GM19351 (cell line): ENCODE measurements at regions not wholly inside any gene's neighbourhood (a gene's known extent, or its start where the extent isn't known, plus 50 kb on each side); places are given as distances from the start of the nearest gene placed in this dataset.

Source experiments
- ATAC-seq: cut with Tn5 transposase; IDR thresholded peaks from one replicate; pipeline ENCODE4 v1.9.1; 2021; ENCODE audit warnings: mild to moderate bottlenecking, moderate library complexity; ENCODE audit not compliant: unreplicated experiment

DNA sequence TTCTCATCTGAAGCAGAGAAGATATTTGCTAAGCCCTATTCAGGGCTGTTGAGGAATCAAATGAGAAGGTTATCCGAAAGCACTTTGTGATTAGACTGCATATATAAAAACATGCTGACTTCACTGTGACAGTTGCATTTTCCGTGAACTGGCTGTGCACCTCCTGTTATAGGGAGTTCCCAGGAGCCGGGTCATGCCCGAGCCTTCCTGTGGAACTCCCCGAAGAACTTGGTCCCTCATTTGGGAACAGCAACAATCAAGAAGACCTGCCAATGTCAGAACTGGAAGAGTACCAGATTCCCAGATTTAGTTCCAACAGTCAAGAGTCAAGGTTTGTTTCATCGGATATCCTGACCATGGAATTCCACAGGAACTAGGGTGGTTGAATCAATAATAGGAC, 130.4 kb upstream of the RAI14 start:
- ATAC-seq: no peak

DNA sequence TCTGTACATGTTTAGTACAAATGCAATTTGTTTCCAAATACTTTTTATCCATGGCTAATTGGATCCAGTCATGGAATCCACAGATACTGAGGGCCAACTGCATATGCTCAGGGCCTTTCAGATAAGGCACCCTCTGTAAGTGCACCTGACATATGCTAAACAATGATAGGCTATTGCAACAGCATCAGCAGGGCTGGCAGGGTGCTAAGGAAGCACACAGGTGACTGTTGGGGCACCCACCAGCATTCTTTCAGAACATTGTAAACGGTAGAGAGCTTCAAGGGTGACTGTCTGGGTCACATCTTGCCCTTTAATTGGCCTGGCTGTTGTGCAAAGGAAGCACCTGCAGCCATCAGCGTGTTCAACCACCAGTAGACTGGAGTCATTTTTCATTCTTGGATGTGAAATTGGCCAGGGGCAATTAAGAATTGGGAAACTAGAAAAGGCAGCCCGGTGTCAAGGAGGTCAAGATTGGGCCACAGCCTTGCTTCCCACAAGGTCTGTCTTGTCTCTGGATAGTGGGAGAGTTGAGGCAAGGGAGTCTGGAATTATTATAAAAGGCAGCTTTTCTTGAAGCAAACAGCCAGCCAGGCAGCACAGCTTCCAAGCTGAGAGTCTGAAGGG, 129.3 kb upstream of the RAI14 start:
- ATAC-seq: no peak

GRCh38 chr5:34529581-34530331, 126.4 kb upstream of the RAI14 start:
- no peak for ATAC-seq

- no peak for ATAC-seq
These were observed 125.5 kb upstream of the RAI14 start for GRCh38 chr5:34530637-34531036.

- ATAC-seq: no peak
These were observed 124.3 kb upstream of the RAI14 start for GRCh38 chr5:34531751-34532360.

DNA sequence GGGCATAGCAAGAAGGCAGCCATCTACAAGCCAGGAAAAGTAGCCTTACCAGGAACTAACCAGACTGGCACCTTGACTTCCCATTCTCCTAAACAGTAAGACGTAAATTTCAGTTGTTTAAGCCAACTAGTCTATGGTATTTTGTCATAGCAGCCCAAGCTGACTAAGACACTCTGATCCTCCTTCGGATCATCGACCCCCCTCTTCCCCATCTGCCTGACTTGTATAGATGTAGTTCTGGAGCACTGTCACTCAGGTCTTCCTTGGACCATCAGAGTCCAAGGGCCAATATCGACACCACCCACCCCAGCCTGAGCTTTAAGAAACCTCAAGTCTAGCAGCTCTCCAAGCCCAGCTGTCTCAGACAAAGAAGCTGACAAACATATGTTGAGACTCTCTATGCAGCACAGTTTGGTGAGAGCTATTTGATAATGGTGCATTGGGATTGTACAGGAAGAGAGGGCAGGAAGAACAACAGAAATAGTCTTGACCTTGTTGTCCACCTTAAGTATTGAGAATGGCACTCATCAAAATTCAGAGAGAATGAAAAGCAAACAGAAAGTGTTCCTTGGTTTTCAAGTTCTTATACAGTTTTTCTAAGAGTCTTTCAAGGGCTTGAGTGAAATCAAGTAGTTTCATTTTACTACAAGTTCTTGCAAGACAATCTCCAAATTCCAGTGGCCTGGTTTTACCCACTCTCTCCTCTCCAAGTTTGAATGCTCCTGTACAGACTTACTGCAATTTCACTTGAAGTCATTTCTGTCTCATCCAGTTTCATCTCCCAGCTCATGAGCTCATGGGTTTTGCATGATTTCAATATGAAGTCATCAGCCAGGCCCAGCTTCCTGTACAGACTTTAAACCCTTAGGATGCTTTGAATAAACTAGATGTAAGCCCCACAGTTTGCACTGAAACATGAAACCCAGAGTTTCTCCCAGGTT, 122.3 kb upstream of the RAI14 start:
- peak; percentile 78 for ATAC-seq

GRCh38 chr5:34534523-34535103, 121.5 kb upstream of the RAI14 start:
- ATAC-seq: no peak

GRCh38 chr5:34535433-34535832, 120.7 kb upstream of the RAI14 start:
- no peak for ATAC-seq

DNA sequence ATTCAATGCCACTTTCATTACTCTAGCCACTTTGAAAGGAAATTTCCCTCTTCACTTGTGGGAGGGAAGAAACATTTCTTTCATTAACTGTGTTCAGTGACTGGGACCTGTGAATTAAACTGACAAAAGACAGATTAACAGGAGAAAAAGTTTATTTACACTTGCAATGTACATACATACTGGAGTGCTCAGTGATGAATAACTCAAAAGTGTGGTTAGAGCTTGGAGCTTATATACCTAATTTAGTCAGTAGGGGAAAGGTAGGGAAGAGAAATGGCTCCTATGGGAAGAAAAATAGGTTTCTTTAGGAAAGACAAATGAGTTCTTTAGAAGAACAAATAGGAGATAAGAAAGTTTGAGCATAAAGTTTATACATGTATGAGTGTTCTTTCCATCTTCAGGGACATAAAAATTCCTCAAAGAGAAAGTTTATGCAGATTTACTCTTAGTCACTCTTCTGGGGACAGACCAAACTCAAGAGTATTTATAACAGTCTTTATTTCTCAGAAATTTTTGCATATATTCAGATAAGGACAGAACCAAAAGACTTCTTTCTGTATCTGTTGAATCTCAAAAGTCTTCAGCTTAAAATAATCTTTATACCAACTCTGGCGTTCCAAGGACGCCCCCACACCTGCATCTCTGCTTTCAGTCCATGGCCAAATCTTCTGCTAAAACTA, 120.0 kb upstream of the RAI14 start:
- no peak for ATAC-seq

DNA sequence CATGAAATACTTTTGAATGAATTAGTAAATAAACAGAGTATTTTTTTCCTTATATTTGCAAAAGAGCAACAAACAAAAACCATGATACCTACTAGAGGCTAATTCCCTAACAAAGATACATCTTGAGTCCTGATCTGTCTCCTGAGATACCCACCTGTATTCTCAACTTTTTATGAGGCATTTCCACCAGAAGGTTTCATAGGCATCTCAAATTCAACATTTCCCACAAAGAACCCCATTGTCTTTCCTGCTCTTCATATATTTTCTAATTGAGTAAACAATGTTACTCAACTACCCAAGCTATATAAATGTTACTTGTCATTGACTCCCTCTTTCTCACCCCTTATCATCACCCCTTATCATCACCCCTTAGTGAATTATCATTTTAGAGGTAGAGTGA, 119.4 kb upstream of the RAI14 start:
- ATAC-seq: no peak

- no peak for ATAC-seq
These were observed 118.0 kb upstream of the RAI14 start for GRCh38 chr5:34538026-34538672.

DNA sequence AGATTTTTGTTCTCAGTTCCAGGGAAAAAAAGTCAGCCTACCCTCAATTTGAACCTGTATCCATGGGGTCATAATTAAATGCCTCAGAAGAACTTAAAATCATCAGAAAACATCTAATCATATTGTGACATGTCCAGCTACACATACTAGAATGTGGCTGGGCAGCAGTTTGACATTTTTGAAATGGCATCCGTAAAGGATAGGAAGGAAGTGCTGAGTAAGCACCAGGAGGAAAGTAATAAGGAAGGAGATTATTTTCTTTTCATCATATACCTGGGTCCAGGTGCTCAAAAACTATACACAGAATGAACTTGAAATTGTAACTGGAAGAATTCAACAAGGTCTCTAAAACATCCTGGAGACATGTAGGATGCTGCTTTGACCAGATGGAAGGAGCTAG, 116.9 kb upstream of the RAI14 start:
- ATAC-seq: no peak

DNA sequence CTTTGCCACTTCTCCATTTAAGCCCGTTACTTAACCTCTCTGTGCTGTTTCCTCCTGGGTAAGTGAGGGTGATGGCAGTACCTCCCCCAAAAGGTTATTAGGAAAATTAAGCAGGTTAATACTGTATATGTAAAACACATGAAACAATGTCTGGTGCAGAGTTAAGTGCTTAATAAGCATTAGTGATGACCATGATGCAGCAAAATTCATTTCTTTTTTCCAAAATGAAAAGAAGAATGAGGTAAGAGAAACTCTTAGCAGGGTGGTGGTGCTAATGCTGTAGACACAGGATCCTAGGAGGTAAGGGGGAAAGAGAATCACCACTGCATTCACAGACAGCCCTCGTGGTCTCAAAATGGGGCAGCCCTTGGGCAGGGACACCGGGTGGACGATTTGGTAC, 115.1 kb upstream of the RAI14 start:
- no peak for ATAC-seq

DNA sequence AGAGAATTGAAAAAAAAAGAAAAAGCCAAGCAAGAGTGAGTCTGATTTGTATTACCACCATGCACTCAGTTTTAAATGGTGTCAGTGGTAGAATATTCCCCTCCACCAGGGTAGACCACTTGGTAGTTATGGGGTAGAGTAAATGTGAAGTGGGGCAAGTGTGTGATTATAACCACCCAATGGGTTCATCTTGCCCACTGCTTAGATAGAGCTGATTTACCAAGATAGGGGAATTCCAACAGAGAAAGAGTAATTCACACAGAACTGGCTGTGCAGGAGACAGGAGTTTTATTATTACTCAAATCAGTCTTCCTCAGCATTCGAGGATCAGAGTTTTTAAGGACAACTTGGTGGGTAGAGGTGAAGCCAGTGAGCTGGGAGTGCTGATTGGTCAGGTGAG, 113.3 kb upstream of the RAI14 start:
- ATAC-seq: no peak

DNA sequence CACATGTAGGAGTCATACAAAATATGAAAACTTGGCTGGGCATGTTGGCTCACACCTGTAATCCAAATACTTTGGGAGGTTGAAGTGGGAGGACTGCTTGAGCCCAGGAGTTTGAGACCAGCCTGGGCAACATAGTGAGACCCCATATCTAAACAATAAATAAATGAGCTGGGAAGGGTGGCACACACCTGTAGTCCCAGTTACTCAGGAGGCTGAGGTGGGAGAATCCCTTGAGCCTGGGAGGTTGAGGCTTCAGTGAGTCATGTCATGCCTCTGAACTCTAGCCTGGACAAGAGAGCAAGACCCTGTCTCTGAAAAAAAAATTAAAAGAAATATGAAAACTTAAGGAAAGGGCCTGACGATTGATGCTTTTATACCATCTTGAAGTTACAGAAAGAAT, 112.4 kb upstream of the RAI14 start:
- ATAC-seq: no peak

DNA sequence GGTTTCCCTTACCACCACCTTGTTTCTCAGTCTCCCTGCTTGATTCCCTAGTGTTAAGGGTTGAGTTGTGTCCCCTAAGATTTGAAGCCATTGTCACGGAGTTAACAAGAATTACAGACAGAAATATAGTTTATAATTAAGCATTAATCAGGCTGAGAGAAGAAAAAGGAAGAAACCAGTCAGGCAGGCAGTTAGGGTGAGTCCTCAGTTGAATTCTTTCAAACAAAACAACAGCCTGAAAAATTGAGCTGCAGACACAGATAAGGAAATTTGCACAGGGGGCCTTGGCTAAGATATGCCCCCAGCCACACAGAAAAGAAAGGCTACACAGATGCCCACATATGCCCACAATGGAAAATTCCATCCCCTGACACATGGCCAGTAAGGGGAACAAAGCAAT, 111.7 kb upstream of the RAI14 start:
- no peak for ATAC-seq

GRCh38 chr5:34545164-34545563, 111.0 kb upstream of the RAI14 start:
- no peak for ATAC-seq

DNA sequence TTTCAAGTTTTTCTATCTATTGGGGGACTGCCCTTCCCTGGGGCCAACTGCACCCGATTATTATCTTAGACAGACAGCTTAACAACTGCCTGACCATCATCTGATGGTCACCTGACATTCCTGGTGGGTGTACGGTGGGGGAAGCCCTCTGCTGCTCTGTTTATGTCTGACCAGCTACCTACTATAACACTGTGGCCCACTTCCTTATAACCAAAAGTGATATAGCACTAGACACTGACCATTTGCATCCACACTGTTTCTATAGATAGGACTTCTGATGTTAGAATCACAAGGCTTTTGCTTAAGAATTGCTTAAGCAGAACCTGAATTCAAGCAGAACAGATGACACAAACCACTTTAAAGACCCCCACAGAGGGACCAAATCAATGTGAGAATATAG, 110.5 kb upstream of the RAI14 start:
- no peak for ATAC-seq

GRCh38 chr5:34547300-34548085, 108.6 kb upstream of the RAI14 start:
- ATAC-seq: no peak
